ENCODE measurements at regions not wholly inside any gene's neighbourhood (a gene's known extent, or its start where the extent isn't known, plus 50 kb on each side); places are given as distances from the start of the nearest gene placed in this dataset.

DNA sequence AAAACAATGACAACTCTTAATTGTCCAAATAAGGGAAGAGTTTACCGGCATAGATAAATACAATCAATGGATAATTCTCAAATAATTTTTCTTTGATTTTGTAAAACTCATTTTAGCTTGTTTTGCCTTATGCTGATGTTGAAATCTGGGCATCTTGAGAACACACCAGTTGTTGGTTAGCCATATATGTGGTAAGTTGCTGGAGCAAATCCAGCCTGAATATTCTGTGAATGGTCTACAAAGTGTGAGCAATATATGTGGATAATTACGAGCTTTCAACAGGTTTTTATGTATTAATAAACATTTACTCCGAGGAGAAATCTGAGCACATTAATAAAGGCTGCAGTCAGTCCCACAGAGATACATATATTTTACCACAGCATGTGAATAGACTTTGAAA lies 423.6 kb downstream of the BCKDHB start (continued):
- TF ChIP-seq CBX5 (IDR thresholded peaks at IDR 0.05; ENCODE audit: low read depth, low read length) (no peak), TEAD4 (IDR thresholded peaks at IDR 0.05; ENCODE audit: low read depth, low read length) (no peak), BACH1 (IDR thresholded peaks at IDR 0.05; ENCODE audit: low read length) (no peak), TCF12 (IDR thresholded peaks at IDR 0.05; ENCODE audit: low read depth, low read length) (no peak), GTF2F1 (IDR thresholded peaks at IDR 0.05; ENCODE audit: borderline replicate concordance, low read depth, low read length) (no peak)

All from H1 (cell line).